ENCODE measurements at regions not wholly inside any gene's neighbourhood (a gene's known extent, or its start where the extent isn't known, plus 50 kb on each side); places are given as distances from the start of the nearest gene placed in this dataset.

GRCh38 chr12:4026517-4026916 is 153.3 kb upstream of the PARP11 start:
- TF ChIP-seq CTCF (IDR thresholded peaks at IDR 0.05) (no peak), POLR2A (IDR thresholded peaks at IDR 0.05) (no peak)
